Raji (cell line): ENCODE measurements at regions not wholly inside any gene's neighbourhood (a gene's known extent, or its start where the extent isn't known, plus 50 kb on each side); places are given as distances from the start of the nearest gene placed in this dataset.

Experiments used
- POLR2A ChIP-seq: IDR thresholded peaks from 2 replicates; pipeline ENCODE4 v1.6.1; 2011; ENCODE audit warnings: low read depth, low read length, control low read depth; ENCODE audit not compliant: insufficient read depth

GRCh38 chr5:56763711-56764466, 51.5 kb upstream of the MAP3K1 start:
- no peak for TF ChIP-seq POLR2A

- no peak for TF ChIP-seq POLR2A
Measured at GRCh38 chr5:56763182-56763581, 52.2 kb upstream of the MAP3K1 start.

GRCh38 chr5:56761151-56761885, 54.0 kb upstream of the MAP3K1 start:
- no peak for TF ChIP-seq POLR2A

- TF ChIP-seq POLR2A = no peak
Measured at GRCh38 chr5:56760723-56761122, 54.6 kb upstream of the MAP3K1 start.

GRCh38 chr5:56759521-56760216, 55.7 kb upstream of the MAP3K1 start:
- TF ChIP-seq POLR2A = no peak

- no peak for TF ChIP-seq POLR2A
Measured at GRCh38 chr5:56757077-56757476, 58.3 kb upstream of the MAP3K1 start.

GRCh38 chr5:56755036-56755555, 60.3 kb upstream of the MAP3K1 start:
- no peak for TF ChIP-seq POLR2A

GRCh38 chr5:56751572-56752313, 63.6 kb upstream of the MAP3K1 start:
- no peak for TF ChIP-seq POLR2A

- TF ChIP-seq POLR2A = no peak
Measured at GRCh38 chr5:56749842-56750241, 65.5 kb upstream of the MAP3K1 start.

GRCh38 chr5:56746553-56747339, 68.6 kb upstream of the MAP3K1 start:
- TF ChIP-seq POLR2A = no peak

GRCh38 chr5:56745864-56746263, 69.5 kb upstream of the MAP3K1 start:
- no peak for TF ChIP-seq POLR2A

- TF ChIP-seq POLR2A = no peak
Measured at GRCh38 chr5:56740868-56741267, 74.5 kb upstream of the MAP3K1 start.

GRCh38 chr5:56739990-56740389, 75.4 kb upstream of the MAP3K1 start:
- no peak for TF ChIP-seq POLR2A

- no peak for TF ChIP-seq POLR2A
Measured at GRCh38 chr5:56737951-56738606, 77.3 kb upstream of the MAP3K1 start.
